ENCODE measurements at regions not wholly inside any gene's neighbourhood (a gene's known extent, or its start where the extent isn't known, plus 50 kb on each side); places are given as distances from the start of the nearest gene placed in this dataset.
A peak's percentile ranks its signal among the peaks of the same experiment; 100 is the strongest.

- Histone ChIP-seq H3K79me2 (ENCODE audit: control insufficient read depth, insufficient read depth, low read length, poor library complexity) (no peaks in the 10 kb centered on the region), H2BK5ac (ENCODE audit: low read depth, low read length, poor library complexity) (no peak overlapping the region), H3K4me2 (ENCODE audit: low read length) (no peak overlapping the region), H3K4me3 (ENCODE audit: low read depth, low read length) (no peak overlapping the region), H3K4ac (ENCODE audit: low read depth, low read length) (no peak overlapping the region), H3K23ac (ENCODE audit: low read length) (no peak overlapping the region), H3K9ac (ENCODE audit: low read length) (no peak overlapping the region), H3K4me1 (ENCODE audit: control insufficient read depth in 1 of 2, insufficient read depth in 2 of 2, low read length in 2 of 2) (peaks cover 1 to 4% of the 10 kb centered on the region in 2 experiments), H2AK5ac (ENCODE audit: low read length) (no peak overlapping the region), H4K91ac (ENCODE audit: low read depth, low read length) (no peak overlapping the region), H4K8ac (ENCODE audit: low read depth, low read length) (no peak overlapping the region), H4K12ac (ENCODE audit: low read depth, low read length) (no peak overlapping the region), H3K79me1 (ENCODE audit: low read length) (no peaks in the 10 kb centered on the region), H3K18ac (ENCODE audit: low read length) (no peak overlapping the region), H2BK120ac (ENCODE audit: insufficient read depth, low read length, poor library complexity) (no peak overlapping the region), H2BK12ac (ENCODE audit: low read length) (no peak overlapping the region), H3K27me3 (ENCODE audit: insufficient read depth, low read length) (no peaks in the 10 kb centered on the region), H3K9me3 (ENCODE audit: insufficient read depth, low read depth, low read length) (no peaks in the 10 kb centered on the region), H3K14ac (ENCODE audit: low read length) (no peak overlapping the region), H3K36me3 (ENCODE audit: control insufficient read depth in 1 of 2, insufficient read depth in 2 of 2, low read length in 2 of 2) (no peaks in the 10 kb centered on the region), H2AFZ (ENCODE audit: insufficient read depth, low read length, poor library complexity) (no peak overlapping the region), H3K27ac (ENCODE audit: low read depth, low read length) (no peak overlapping the region)
- WGBS (ENCODE audit: extremely low coverage, insufficient coverage, insufficient read length): no CpG with 5 or more reads among the region's 7 CpGs
- peak; percentile 58 to 93 for DNase-seq
Observed at GRCh38 chr20:51918561-51918960, 116.2 kb upstream of the SALL4 start.

- H3K9me3 ChIP-seq (ENCODE audit: insufficient read depth, low read depth, low read length): no peaks in the 10 kb centered on the region
- peak; percentile 64 to 93 for DNase-seq
- H4K12ac ChIP-seq (ENCODE audit: low read depth, low read length): no peak overlapping the region
- H3K14ac ChIP-seq (ENCODE audit: low read length): no peak overlapping the region
- H4K8ac ChIP-seq (ENCODE audit: low read depth, low read length): no peak overlapping the region
- peak overlapping the region; percentile 40 for H2BK12ac ChIP-seq (ENCODE audit: low read length)
- no peak overlapping the region for H3K23ac ChIP-seq (ENCODE audit: low read length)
- no peak overlapping the region for H2AK5ac ChIP-seq (ENCODE audit: low read length)
- no peak overlapping the region for H3K9ac ChIP-seq (ENCODE audit: low read length)
- no CpG with 5 or more reads among the region's 4 CpGs for WGBS (ENCODE audit: extremely low coverage, insufficient coverage, insufficient read length)
- no peak overlapping the region for H3K27ac ChIP-seq (ENCODE audit: low read depth, low read length)
- no peak overlapping the region for H3K4me2 ChIP-seq (ENCODE audit: low read length)
- no peaks in the 10 kb centered on the region for H3K36me3 ChIP-seq (ENCODE audit: control insufficient read depth in 1 of 2, insufficient read depth in 2 of 2, low read length in 2 of 2)
- H3K18ac ChIP-seq (ENCODE audit: low read length): no peak overlapping the region
- H3K4me1 ChIP-seq (ENCODE audit: control insufficient read depth in 1 of 2, insufficient read depth in 2 of 2, low read length in 2 of 2): peaks cover 1 to 4% of the 10 kb centered on the region in 2 experiments
- no peak overlapping the region for H4K91ac ChIP-seq (ENCODE audit: low read depth, low read length)
- H3K4ac ChIP-seq (ENCODE audit: low read depth, low read length): no peak overlapping the region
- H3K79me2 ChIP-seq (ENCODE audit: control insufficient read depth, insufficient read depth, low read length, poor library complexity): no peaks in the 10 kb centered on the region
- H2AFZ ChIP-seq (ENCODE audit: insufficient read depth, low read length, poor library complexity): no peak overlapping the region
- no peak overlapping the region for H3K4me3 ChIP-seq (ENCODE audit: low read depth, low read length)
- no peaks in the 10 kb centered on the region for H3K27me3 ChIP-seq (ENCODE audit: insufficient read depth, low read length)
- no peaks in the 10 kb centered on the region for H3K79me1 ChIP-seq (ENCODE audit: low read length)
- no peak overlapping the region for H2BK5ac ChIP-seq (ENCODE audit: low read depth, low read length, poor library complexity)
- H2BK120ac ChIP-seq (ENCODE audit: insufficient read depth, low read length, poor library complexity): no peak overlapping the region
Observed at GRCh38 chr20:51917886-51918535, 115.7 kb upstream of the SALL4 start.

- H3K79me2 ChIP-seq (ENCODE audit: control insufficient read depth, insufficient read depth, low read length, poor library complexity): no peaks in the 10 kb centered on the region
Observed at GRCh38 chr20:51916244-51916643, 113.9 kb upstream of the SALL4 start.

GRCh38 chr20:51914758-51915157, 112.4 kb upstream of the SALL4 start:
- no peak overlapping the region for H4K91ac ChIP-seq (ENCODE audit: low read depth, low read length)

More at GRCh38 chr20:51916244-51916643, 113.9 kb upstream of the SALL4 start:
- Histone ChIP-seq H3K9me3 (ENCODE audit: insufficient read depth, low read depth, low read length) (no peaks in the 10 kb centered on the region), H3K23ac (ENCODE audit: low read length) (no peak overlapping the region), H3K4ac (ENCODE audit: low read depth, low read length) (no peak overlapping the region), H2BK12ac (ENCODE audit: low read length) (no peak overlapping the region), H4K8ac (ENCODE audit: low read depth, low read length) (no peak overlapping the region), H3K79me1 (ENCODE audit: low read length) (peaks cover 4% of the 10 kb centered on the region), H3K27ac (ENCODE audit: low read depth, low read length) (no peak overlapping the region), H3K4me1 (ENCODE audit: control insufficient read depth in 1 of 2, insufficient read depth in 2 of 2, low read length in 2 of 2) (peaks cover 1 to 5% of the 10 kb centered on the region in 2 experiments), H3K9ac (ENCODE audit: low read length) (no peak overlapping the region), H4K91ac (ENCODE audit: low read depth, low read length) (no peak overlapping the region), H2AK5ac (ENCODE audit: low read length) (no peak overlapping the region), H3K27me3 (ENCODE audit: insufficient read depth, low read length) (no peaks in the 10 kb centered on the region), H3K18ac (ENCODE audit: low read length) (no peak overlapping the region), H2BK5ac (ENCODE audit: low read depth, low read length, poor library complexity) (no peak overlapping the region), H3K14ac (ENCODE audit: low read length) (no peak overlapping the region), H4K12ac (ENCODE audit: low read depth, low read length) (no peak overlapping the region), H2AFZ (ENCODE audit: insufficient read depth, low read length, poor library complexity) (no peak overlapping the region), H3K4me2 (ENCODE audit: low read length) (no peak overlapping the region), H3K4me3 (ENCODE audit: low read depth, low read length) (no peak overlapping the region), H3K36me3 (ENCODE audit: control insufficient read depth in 1 of 2, insufficient read depth in 2 of 2, low read length in 2 of 2) (no peaks in the 10 kb centered on the region), H2BK120ac (ENCODE audit: insufficient read depth, low read length, poor library complexity) (no peak overlapping the region)
- no CpG with 5 or more reads among the region's 4 CpGs for WGBS (ENCODE audit: extremely low coverage, insufficient coverage, insufficient read length)
- no peak for DNase-seq

More at GRCh38 chr20:51914758-51915157, 112.4 kb upstream of the SALL4 start:
- no peak overlapping the region for H2BK12ac ChIP-seq (ENCODE audit: low read length)
- no peak overlapping the region for H4K12ac ChIP-seq (ENCODE audit: low read depth, low read length)
- WGBS (ENCODE audit: extremely low coverage, insufficient coverage, insufficient read length): no CpG with 5 or more reads among the region's 8 CpGs
- H3K4ac ChIP-seq (ENCODE audit: low read depth, low read length): no peak overlapping the region
- peaks cover 4% of the 10 kb centered on the region for H3K79me1 ChIP-seq (ENCODE audit: low read length)
- DNase-seq: no peak
- no peak overlapping the region for H3K23ac ChIP-seq (ENCODE audit: low read length)
- no peak overlapping the region for H2BK5ac ChIP-seq (ENCODE audit: low read depth, low read length, poor library complexity)
- H2AFZ ChIP-seq (ENCODE audit: insufficient read depth, low read length, poor library complexity): no peak overlapping the region
- H2BK120ac ChIP-seq (ENCODE audit: insufficient read depth, low read length, poor library complexity): no peak overlapping the region
- no peak overlapping the region for H3K14ac ChIP-seq (ENCODE audit: low read length)
- no peak overlapping the region for H3K18ac ChIP-seq (ENCODE audit: low read length)
- H3K4me2 ChIP-seq (ENCODE audit: low read length): no peak overlapping the region
- H3K27me3 ChIP-seq (ENCODE audit: insufficient read depth, low read length): no peaks in the 10 kb centered on the region
- H3K4me3 ChIP-seq (ENCODE audit: low read depth, low read length): no peak overlapping the region
- no peaks in the 10 kb centered on the region for H3K9me3 ChIP-seq (ENCODE audit: insufficient read depth, low read depth, low read length)
- H2AK5ac ChIP-seq (ENCODE audit: low read length): no peak overlapping the region
- no peaks in the 10 kb centered on the region for H3K79me2 ChIP-seq (ENCODE audit: control insufficient read depth, insufficient read depth, low read length, poor library complexity)
- peaks cover 1 to 9% of the 10 kb centered on the region in 2 experiments for H3K4me1 ChIP-seq (ENCODE audit: control insufficient read depth in 1 of 2, insufficient read depth in 2 of 2, low read length in 2 of 2)
- H4K8ac ChIP-seq (ENCODE audit: low read depth, low read length): no peak overlapping the region
- no peak overlapping the region for H3K9ac ChIP-seq (ENCODE audit: low read length)
- H3K36me3 ChIP-seq (ENCODE audit: control insufficient read depth in 1 of 2, insufficient read depth in 2 of 2, low read length in 2 of 2): no peaks in the 10 kb centered on the region
- no peak overlapping the region for H3K27ac ChIP-seq (ENCODE audit: low read depth, low read length)

Data from trophoblast cell (in vitro differentiated cells and primary cell).